ENCODE measurements at regions not wholly inside any gene's neighbourhood (a gene's known extent, or its start where the extent isn't known, plus 50 kb on each side); places are given as distances from the start of the nearest gene placed in this dataset.

- DNase-seq (ENCODE audit: low read depth in 1 of 2, low spot score in 1 of 2): no peak
Observed at GRCh38 chr21:38186661-38187270, 70.0 kb upstream of the KCNJ15 start.

- DNase-seq (ENCODE audit: low read depth in 1 of 2, low spot score in 1 of 2): no peak
Observed at GRCh38 chr21:38188037-38188436, 68.8 kb upstream of the KCNJ15 start.

- no peak for DNase-seq (ENCODE audit: low read depth in 1 of 2, low spot score in 1 of 2)
Observed at GRCh38 chr21:38196036-38196435, 60.8 kb upstream of the KCNJ15 start.

- no peak for DNase-seq (ENCODE audit: low read depth in 1 of 2, low spot score in 1 of 2)
Observed at GRCh38 chr21:38202811-38203210, 54.0 kb upstream of the KCNJ15 start.

- no peak for DNase-seq (ENCODE audit: low read depth in 1 of 2, low spot score in 1 of 2)
Observed at GRCh38 chr21:38203229-38203628, 53.6 kb upstream of the KCNJ15 start.

- no peak for DNase-seq (ENCODE audit: low read depth in 1 of 2, low spot score in 1 of 2)
Observed at GRCh38 chr21:38205940-38206339, 50.9 kb upstream of the KCNJ15 start.

- no peak for DNase-seq (ENCODE audit: low read depth in 1 of 2, low spot score in 1 of 2)
Observed at GRCh38 chr21:38206646-38207045, 50.1 kb upstream of the KCNJ15 start.

Data from stimulated activated CD4-positive, alpha-beta T cell treated with anti-CD3 and anti-CD28 coated beads, Interleukin-15, amount 100 ng/mL, for 1 hour (primary cell).